ENCODE measurements at regions not wholly inside any gene's neighbourhood (a gene's known extent, or its start where the extent isn't known, plus 50 kb on each side); places are given as distances from the start of the nearest gene placed in this dataset.

DNA sequence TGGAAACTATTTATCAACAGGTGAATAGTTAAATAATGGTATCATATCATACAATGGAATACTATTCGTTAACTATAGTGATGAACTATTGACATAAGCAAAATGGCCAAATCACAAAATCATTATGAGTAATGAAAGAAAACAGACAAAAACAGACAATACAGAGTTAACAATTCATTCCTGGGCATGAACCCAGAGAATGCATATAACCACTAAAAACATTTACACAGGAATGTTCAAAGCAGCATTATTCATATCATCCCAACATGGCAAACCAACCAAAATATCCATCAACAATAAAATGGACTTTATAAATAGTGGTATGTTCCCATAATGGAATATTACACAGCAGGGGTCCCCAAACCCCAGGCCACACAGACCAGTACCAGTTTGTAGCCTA lies 131.2 kb upstream of the CYP1B1 start:
- TF ChIP-seq, protein P1, sequence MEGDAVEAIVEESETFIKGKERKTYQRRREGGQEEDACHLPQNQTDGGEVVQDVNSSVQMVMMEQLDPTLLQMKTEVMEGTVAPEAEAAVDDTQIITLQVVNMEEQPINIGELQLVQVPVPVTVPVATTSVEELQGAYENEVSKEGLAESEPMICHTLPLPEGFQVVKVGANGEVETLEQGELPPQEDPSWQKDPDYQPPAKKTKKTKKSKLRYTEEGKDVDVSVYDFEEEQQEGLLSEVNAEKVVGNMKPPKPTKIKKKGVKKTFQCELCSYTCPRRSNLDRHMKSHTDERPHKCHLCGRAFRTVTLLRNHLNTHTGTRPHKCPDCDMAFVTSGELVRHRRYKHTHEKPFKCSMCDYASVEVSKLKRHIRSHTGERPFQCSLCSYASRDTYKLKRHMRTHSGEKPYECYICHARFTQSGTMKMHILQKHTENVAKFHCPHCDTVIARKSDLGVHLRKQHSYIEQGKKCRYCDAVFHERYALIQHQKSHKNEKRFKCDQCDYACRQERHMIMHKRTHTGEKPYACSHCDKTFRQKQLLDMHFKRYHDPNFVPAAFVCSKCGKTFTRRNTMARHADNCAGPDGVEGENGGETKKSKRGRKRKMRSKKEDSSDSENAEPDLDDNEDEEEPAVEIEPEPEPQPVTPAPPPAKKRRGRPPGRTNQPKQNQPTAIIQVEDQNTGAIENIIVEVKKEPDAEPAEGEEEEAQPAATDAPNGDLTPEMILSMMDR (IDR thresholded peaks at IDR 0.05), result no peak
- TF ChIP-seq POLR2A (IDR thresholded peaks at IDR 0.05), result no peak
- no peak for TF ChIP-seq POLR2AphosphoS5 (IDR thresholded peaks at IDR 0.05)
- no peak for TF ChIP-seq EP300 (IDR thresholded peaks at IDR 0.05)
